GM10266 (cell line): ENCODE measurements at regions not wholly inside any gene's neighbourhood (a gene's known extent, or its start where the extent isn't known, plus 50 kb on each side); places are given as distances from the start of the nearest gene placed in this dataset.

ENCODE experiments used
- DNase-seq: peaks from one replicate; pipeline ENCODE4 v3.0.0; 2012; ENCODE audit errors: extremely low spot score
- CTCF ChIP-seq: IDR thresholded peaks from 2 replicates; pipeline ENCODE4 v1.5.1; 2012; ENCODE audit warnings: mild to moderate bottlenecking, low read depth; ENCODE audit not compliant: control insufficient read depth, insufficient read depth; ENCODE audit errors: missing control alignments

GRCh38 chr5:54743581-54743980 is 226.0 kb downstream of the SNX18 start:
- no peak for TF ChIP-seq CTCF
- no peak for DNase-seq

GRCh38 chr5:54742417-54742891 is 224.9 kb downstream of the SNX18 start:
- no peak for DNase-seq

GRCh38 chr5:54741711-54742110 is 224.2 kb downstream of the SNX18 start:
- no peak for TF ChIP-seq CTCF
- DNase-seq = no peak

More at GRCh38 chr5:54742417-54742891, 224.9 kb downstream of the SNX18 start:
- no peak for TF ChIP-seq CTCF

GRCh38 chr5:54740141-54740540 is 222.6 kb downstream of the SNX18 start:
- DNase-seq = no peak

GRCh38 chr5:54739371-54739770 is 221.8 kb downstream of the SNX18 start:
- no peak for DNase-seq
- no peak for TF ChIP-seq CTCF

More at GRCh38 chr5:54740141-54740540, 222.6 kb downstream of the SNX18 start:
- no peak for TF ChIP-seq CTCF

GRCh38 chr5:54738973-54739367 is 221.4 kb downstream of the SNX18 start:
- TF ChIP-seq CTCF = no peak
- DNase-seq = no peak

DNA sequence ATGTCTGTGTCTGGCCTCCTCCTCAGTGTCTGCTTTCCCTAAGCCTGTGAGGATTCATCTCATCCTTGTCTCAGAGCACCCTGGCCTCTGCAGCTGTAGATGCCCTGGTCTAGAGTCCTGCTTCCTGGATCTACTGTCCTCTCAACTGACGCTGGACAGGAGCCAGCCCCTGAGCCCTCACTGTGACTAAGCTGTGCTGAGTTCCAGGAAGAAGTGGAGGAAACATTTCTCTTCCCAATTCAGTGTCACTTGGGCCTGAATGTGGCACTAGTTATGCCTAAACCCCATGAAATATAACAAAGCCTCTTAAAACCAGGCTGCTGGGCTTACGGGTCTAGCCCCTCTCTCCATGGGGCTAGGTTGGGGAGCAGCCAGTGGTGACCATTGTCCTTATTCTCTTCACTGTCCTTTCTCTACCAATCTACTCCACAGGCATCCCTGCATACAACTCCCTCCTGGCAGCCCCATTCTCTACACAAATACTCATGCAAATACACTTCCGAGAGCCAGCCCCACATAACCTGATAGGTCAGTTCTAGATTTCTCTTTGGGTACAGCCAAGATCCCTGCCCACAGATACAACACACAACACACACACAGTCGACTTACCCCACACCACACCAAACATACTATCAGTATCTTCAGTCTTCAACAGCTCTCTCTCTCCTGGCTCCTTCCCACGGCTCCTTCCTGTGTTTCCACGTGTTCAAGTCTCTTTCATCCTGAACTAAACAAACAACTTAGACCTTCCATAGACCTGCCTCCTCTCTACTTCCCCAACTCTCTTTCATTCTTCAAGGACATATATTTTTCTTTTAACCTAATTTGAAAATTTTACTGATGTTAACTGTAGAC is 220.8 kb downstream of the SNX18 start:
- DNase-seq = no peak
- TF ChIP-seq CTCF = no peak
